K562 (cell line): ENCODE measurements at regions not wholly inside any gene's neighbourhood (a gene's known extent, or its start where the extent isn't known, plus 50 kb on each side); places are given as distances from the start of the nearest gene placed in this dataset.

Experiments
- GABPA ChIP-seq: fragments of 200-800 bp; sonication (Bioruptor generic); conservative IDR thresholded peaks from 2 replicates; pipeline ENCODE4 v1.6.1; 2016; ENCODE audit warnings: low read depth, missing genetic modification characterization, missing compliant biosample characterization
- NRF1 ChIP-seq, 2 experiments: fragments of 450-650 bp; IDR thresholded peaks in 1 of 2; conservative IDR thresholded peaks in 1 of 2; 2 replicates each; pipeline ENCODE4 v1.6.1; 2014; ENCODE audit warnings: mild to moderate bottlenecking in 2 of 2

DNA sequence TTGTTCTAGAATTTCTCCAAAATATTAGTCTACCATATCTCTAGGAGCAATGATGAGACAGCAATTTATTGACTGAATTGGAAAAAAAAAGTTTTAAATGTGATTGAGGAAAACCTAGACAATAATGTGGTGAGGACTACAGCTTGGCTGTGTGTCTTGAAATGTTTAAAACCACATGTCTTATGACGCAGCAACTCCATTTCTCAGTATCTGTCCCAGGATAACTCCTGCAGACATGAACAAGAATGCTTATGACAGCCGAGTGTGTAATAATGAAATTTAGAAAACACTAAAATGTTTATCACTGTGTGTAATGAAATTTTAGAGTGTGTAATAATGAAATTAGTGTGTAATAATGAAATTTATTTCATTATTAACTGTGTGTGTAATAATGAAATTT, 254.1 kb upstream of the DAPK1 start:
- TF ChIP-seq GABPA (tag): no peak
- no peak for TF ChIP-seq NRF1 (conservative IDR thresholded peaks at IDR 0.05 in 1 of 2, IDR thresholded peaks at IDR 0.05 in 1 of 2)
